ENCODE measurements at regions not wholly inside any gene's neighbourhood (a gene's known extent, or its start where the extent isn't known, plus 50 kb on each side); places are given as distances from the start of the nearest gene placed in this dataset.
"Not testable (repeated sequence)": the region's sequence is repeated elsewhere in the genome, so short reads cannot be mapped to it uniquely, and the experiment has no call there.

GRCh38 chr14:84493779-84494178 is 1036.2 kb upstream of the FLRT2 start:
- H3K27ac ChIP-seq (ENCODE audit: low read depth, low read length), result no peak overlapping the region
- WGBS (ENCODE audit: insufficient coverage), result 75% methylated on average over 2 of the region's 4 CpGs

DNA sequence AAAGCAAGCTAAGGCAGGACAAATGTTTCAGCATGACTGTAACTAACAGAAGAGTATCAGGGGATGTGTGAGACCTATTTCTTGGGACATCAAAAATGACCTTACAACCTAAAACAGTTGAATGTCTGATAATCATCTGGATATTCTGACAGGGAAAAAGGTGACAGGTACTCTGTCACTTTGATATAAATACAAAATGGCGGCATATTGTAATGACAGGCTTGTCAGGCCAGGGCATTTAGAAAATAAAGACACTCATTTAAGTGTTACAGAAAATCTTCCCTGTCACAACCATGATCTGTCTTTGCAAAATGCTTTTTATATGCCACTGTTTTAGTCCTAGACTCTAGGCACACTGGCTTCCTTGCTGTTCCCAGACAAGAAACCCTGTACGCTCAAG is 1033.3 kb upstream of the FLRT2 start:
- no peak for DNase-seq (ENCODE audit: low read depth in 4 of 6, low spot score in 6 of 6)
- Histone ChIP-seq H3K9me3 (ENCODE audit: control insufficient read depth, insufficient read depth, low read length) (no peaks in the 10 kb centered on the region), H3K27me3 (ENCODE audit: control insufficient read depth, insufficient read depth, low read length) (no peaks in the 10 kb centered on the region), H3K4me1 (ENCODE audit: control insufficient read depth, insufficient read depth, low read length) (no peaks in the 10 kb centered on the region), H3K4me3 (ENCODE audit: low read depth, low read length) (no peak overlapping the region), H3K27ac (ENCODE audit: low read depth, low read length) (no peak overlapping the region), H3K36me3 (ENCODE audit: control insufficient read depth, insufficient read depth, low read length) (no peaks in the 10 kb centered on the region)
- WGBS (ENCODE audit: insufficient coverage), result 93% methylated on average over 1 of the region's 2 CpGs

More at GRCh38 chr14:84493779-84494178, 1036.2 kb upstream of the FLRT2 start:
- Histone ChIP-seq H3K4me1 (ENCODE audit: control insufficient read depth, insufficient read depth, low read length) (no peaks in the 10 kb centered on the region), H3K4me3 (ENCODE audit: low read depth, low read length) (no peak overlapping the region), H3K36me3 (ENCODE audit: control insufficient read depth, insufficient read depth, low read length) (no peaks in the 10 kb centered on the region), H3K9me3 (ENCODE audit: control insufficient read depth, insufficient read depth, low read length) (no peaks in the 10 kb centered on the region), H3K27me3 (ENCODE audit: control insufficient read depth, insufficient read depth, low read length) (no peaks in the 10 kb centered on the region)
- DNase-seq (ENCODE audit: low read depth in 4 of 6, low spot score in 6 of 6), result no peak

DNA sequence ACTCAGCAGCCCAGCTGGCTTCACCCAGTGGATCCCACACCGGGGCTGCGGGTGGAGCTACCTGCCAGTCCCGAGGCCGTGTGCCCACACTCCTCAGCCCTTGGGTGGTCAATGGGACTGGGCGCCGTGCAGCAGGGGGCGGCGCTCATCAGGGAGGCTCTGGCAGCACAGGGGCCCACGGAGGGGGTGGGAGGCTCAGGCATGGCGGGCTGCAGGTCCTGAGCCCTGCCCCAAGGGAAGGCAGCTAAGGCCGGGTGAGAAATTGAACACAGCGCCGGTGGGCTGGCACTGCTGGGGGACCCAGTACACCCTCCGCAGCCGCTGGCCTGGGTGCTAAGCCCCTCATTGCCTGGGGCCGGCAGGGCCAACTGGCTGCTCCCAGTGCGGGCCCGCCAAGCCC is 1017.1 kb upstream of the FLRT2 start:
- not testable (repeated sequence) for H3K27me3 ChIP-seq (ENCODE audit: control insufficient read depth, insufficient read depth, low read length); H3K27ac ChIP-seq (ENCODE audit: low read depth, low read length); H3K36me3 ChIP-seq (ENCODE audit: control insufficient read depth, insufficient read depth, low read length); H3K9me3 ChIP-seq (ENCODE audit: control insufficient read depth, insufficient read depth, low read length); H3K4me3 ChIP-seq (ENCODE audit: low read depth, low read length); DNase-seq (ENCODE audit: low read depth in 4 of 6, low spot score in 6 of 6); H3K4me1 ChIP-seq (ENCODE audit: control insufficient read depth, insufficient read depth, low read length)
- 95% methylated on average over 18 of the region's 18 CpGs for WGBS (ENCODE audit: insufficient coverage)

DNA sequence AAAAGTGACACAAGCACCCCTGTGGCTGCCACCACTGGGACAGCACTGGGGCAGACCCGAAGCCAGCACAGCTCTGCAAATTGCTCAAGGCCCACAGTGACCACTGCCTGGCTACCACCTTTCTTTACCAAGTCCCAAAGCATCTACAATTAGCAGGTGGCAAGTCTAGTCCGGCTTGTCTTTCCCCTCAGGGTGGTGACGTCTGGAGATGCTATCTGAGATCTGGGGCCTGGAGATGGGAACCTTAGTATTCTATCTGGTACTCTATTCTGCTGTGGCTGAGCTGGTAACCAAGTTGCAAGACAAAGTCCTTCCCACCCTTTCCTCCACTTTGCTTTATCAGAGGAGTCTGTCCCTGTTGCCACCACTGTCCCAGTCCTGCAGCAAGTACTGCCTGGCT is 1010.1 kb upstream of the FLRT2 start:
- Histone ChIP-seq H3K4me3 (ENCODE audit: low read depth, low read length) (no peak overlapping the region), H3K27ac (ENCODE audit: low read depth, low read length) (no peak overlapping the region), H3K27me3 (ENCODE audit: control insufficient read depth, insufficient read depth, low read length) (no peaks in the 10 kb centered on the region), H3K9me3 (ENCODE audit: control insufficient read depth, insufficient read depth, low read length) (no peaks in the 10 kb centered on the region), H3K36me3 (ENCODE audit: control insufficient read depth, insufficient read depth, low read length) (no peaks in the 10 kb centered on the region), H3K4me1 (ENCODE audit: control insufficient read depth, insufficient read depth, low read length) (no peaks in the 10 kb centered on the region)
- DNase-seq (ENCODE audit: low read depth in 4 of 6, low spot score in 6 of 6), result no peak
- 83% methylated on average over 2 of the region's 3 CpGs for WGBS (ENCODE audit: insufficient coverage)

DNA sequence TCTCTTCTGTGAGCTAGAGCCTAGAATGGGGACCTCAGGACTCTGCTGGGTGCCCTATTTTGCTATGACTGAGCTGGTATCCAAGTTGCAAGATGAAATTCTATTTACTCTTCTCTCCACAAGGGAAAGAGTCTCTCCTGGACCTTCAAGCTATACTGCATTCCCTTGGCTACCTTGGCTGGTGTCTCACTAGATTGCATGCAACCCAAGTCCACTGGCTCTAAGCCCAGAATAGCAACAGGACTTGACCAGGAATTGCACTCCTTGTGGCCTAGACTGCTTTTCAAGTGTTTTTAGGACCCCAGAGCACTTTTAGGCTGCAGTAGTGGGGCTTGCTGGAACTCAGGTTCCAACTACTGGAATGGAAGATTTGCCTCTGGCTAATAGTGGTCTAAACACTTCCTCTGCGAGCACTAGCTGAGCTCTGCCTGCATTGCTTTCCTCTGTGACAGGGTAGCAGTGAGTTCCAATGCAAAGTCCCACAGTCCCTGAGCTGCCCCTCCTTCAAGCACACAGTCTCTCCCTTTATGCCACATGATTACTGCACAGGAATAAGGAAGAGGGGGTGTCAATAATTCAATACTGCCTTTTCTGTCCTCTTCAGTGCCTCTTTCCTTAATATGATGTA is 1009.1 kb upstream of the FLRT2 start:
- H3K36me3 ChIP-seq (ENCODE audit: control insufficient read depth, insufficient read depth, low read length), result no peaks in the 10 kb centered on the region
- no peak overlapping the region for H3K27ac ChIP-seq (ENCODE audit: low read depth, low read length)
- no peak overlapping the region for H3K4me3 ChIP-seq (ENCODE audit: low read depth, low read length)
- WGBS (ENCODE audit: insufficient coverage), result 100% methylated on average over 1 of the region's 1 CpG
- H3K27me3 ChIP-seq (ENCODE audit: control insufficient read depth, insufficient read depth, low read length), result no peaks in the 10 kb centered on the region
- DNase-seq (ENCODE audit: low read depth in 4 of 6, low spot score in 6 of 6), result peak in 1 of 6 donors; percentile 16
- no peaks in the 10 kb centered on the region for H3K4me1 ChIP-seq (ENCODE audit: control insufficient read depth, insufficient read depth, low read length)
- no peaks in the 10 kb centered on the region for H3K9me3 ChIP-seq (ENCODE audit: control insufficient read depth, insufficient read depth, low read length)

GRCh38 chr14:84523746-84524145 is 1006.2 kb upstream of the FLRT2 start:
- no CpG with 5 or more reads among the region's 2 CpGs for WGBS (ENCODE audit: insufficient coverage)
- Histone ChIP-seq H3K4me1 (ENCODE audit: control insufficient read depth, insufficient read depth, low read length) (no peaks in the 10 kb centered on the region), H3K27ac (ENCODE audit: low read depth, low read length) (no peak overlapping the region), H3K9me3 (ENCODE audit: control insufficient read depth, insufficient read depth, low read length) (no peaks in the 10 kb centered on the region), H3K4me3 (ENCODE audit: low read depth, low read length) (no peak overlapping the region), H3K36me3 (ENCODE audit: control insufficient read depth, insufficient read depth, low read length) (no peaks in the 10 kb centered on the region), H3K27me3 (ENCODE audit: control insufficient read depth, insufficient read depth, low read length) (no peaks in the 10 kb centered on the region)
- DNase-seq (ENCODE audit: low read depth in 4 of 6, low spot score in 6 of 6), result no peak

DNA sequence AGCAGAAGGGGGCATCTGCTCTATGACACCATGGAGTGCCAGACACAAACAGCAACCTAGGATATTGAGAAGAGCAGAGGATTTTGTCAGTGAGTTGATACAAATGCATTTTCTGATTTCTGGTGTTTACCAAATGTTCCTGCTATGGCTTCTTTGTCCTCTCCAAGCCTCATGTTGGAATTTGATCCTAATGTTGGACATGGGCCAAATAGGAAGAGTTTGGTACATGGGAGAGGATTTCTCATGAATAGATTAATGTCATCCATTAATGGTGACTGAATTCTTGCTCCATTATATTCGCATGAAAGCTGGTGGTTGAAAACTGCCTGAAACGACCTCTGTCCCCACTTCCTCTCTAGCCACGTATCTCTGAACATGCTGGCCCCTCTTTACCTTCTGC is 1002.2 kb upstream of the FLRT2 start:
- Histone ChIP-seq H3K9me3 (ENCODE audit: control insufficient read depth, insufficient read depth, low read length) (no peaks in the 10 kb centered on the region), H3K27me3 (ENCODE audit: control insufficient read depth, insufficient read depth, low read length) (no peaks in the 10 kb centered on the region), H3K4me1 (ENCODE audit: control insufficient read depth, insufficient read depth, low read length) (no peaks in the 10 kb centered on the region), H3K36me3 (ENCODE audit: control insufficient read depth, insufficient read depth, low read length) (no peaks in the 10 kb centered on the region), H3K27ac (ENCODE audit: low read depth, low read length) (no peak overlapping the region), H3K4me3 (ENCODE audit: low read depth, low read length) (no peak overlapping the region)
- DNase-seq (ENCODE audit: low read depth in 4 of 6, low spot score in 6 of 6), result no peak
- WGBS (ENCODE audit: insufficient coverage), result 42% methylated on average over 3 of the region's 3 CpGs

GRCh38 chr14:84532016-84532415 is 997.9 kb upstream of the FLRT2 start:
- no peaks in the 10 kb centered on the region for H3K9me3 ChIP-seq (ENCODE audit: control insufficient read depth, insufficient read depth, low read length)
- WGBS (ENCODE audit: insufficient coverage), result no CpG with 5 or more reads among the region's 2 CpGs

GRCh38 chr14:84533181-84533725 is 996.7 kb upstream of the FLRT2 start:
- WGBS (ENCODE audit: insufficient coverage), result 90% methylated on average over 3 of the region's 3 CpGs
- H3K9me3 ChIP-seq (ENCODE audit: control insufficient read depth, insufficient read depth, low read length), result no peaks in the 10 kb centered on the region
- H3K4me1 ChIP-seq (ENCODE audit: control insufficient read depth, insufficient read depth, low read length), result no peaks in the 10 kb centered on the region
- no peak overlapping the region for H3K4me3 ChIP-seq (ENCODE audit: low read depth, low read length)
- H3K36me3 ChIP-seq (ENCODE audit: control insufficient read depth, insufficient read depth, low read length), result no peaks in the 10 kb centered on the region
- H3K27me3 ChIP-seq (ENCODE audit: control insufficient read depth, insufficient read depth, low read length), result no peaks in the 10 kb centered on the region
- DNase-seq (ENCODE audit: low read depth in 4 of 6, low spot score in 6 of 6), result peak in 1 of 6 donors; percentile 45
- no peak overlapping the region for H3K27ac ChIP-seq (ENCODE audit: low read depth, low read length)

More at GRCh38 chr14:84532016-84532415, 997.9 kb upstream of the FLRT2 start:
- H3K27ac ChIP-seq (ENCODE audit: low read depth, low read length), result no peak overlapping the region
- H3K36me3 ChIP-seq (ENCODE audit: control insufficient read depth, insufficient read depth, low read length), result no peaks in the 10 kb centered on the region
- no peak overlapping the region for H3K4me3 ChIP-seq (ENCODE audit: low read depth, low read length)
- DNase-seq (ENCODE audit: low read depth in 4 of 6, low spot score in 6 of 6), result no peak
- H3K27me3 ChIP-seq (ENCODE audit: control insufficient read depth, insufficient read depth, low read length), result no peaks in the 10 kb centered on the region
- no peaks in the 10 kb centered on the region for H3K4me1 ChIP-seq (ENCODE audit: control insufficient read depth, insufficient read depth, low read length)

DNA sequence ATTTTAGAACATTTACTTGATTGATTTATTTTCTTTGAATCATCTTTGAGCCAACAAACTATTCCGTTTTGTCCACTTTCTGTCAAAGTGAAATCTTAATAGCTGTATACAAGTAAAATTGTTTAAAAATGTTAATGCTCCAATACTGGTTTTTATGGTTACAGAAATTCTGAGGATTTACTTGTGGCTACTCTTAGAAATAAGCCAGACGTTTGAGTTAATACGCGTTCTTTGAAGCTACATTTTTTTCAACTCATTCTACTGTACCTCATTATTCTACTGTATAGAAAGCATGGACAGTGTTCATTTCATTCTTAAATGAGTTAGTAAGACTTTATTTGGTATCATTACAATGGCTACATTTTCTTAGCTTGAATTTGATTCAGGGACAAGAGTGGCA is 996.2 kb upstream of the FLRT2 start:
- Histone ChIP-seq H3K27ac (ENCODE audit: low read depth, low read length) (no peak overlapping the region), H3K4me3 (ENCODE audit: low read depth, low read length) (no peak overlapping the region), H3K9me3 (ENCODE audit: control insufficient read depth, insufficient read depth, low read length) (no peaks in the 10 kb centered on the region), H3K27me3 (ENCODE audit: control insufficient read depth, insufficient read depth, low read length) (no peaks in the 10 kb centered on the region), H3K4me1 (ENCODE audit: control insufficient read depth, insufficient read depth, low read length) (no peaks in the 10 kb centered on the region), H3K36me3 (ENCODE audit: control insufficient read depth, insufficient read depth, low read length) (no peaks in the 10 kb centered on the region)
- no CpG with 5 or more reads among the region's 4 CpGs for WGBS (ENCODE audit: insufficient coverage)
- no peak for DNase-seq (ENCODE audit: low read depth in 4 of 6, low spot score in 6 of 6)
